ENCODE measurements at regions not wholly inside any gene's neighbourhood (a gene's known extent, or its start where the extent isn't known, plus 50 kb on each side); places are given as distances from the start of the nearest gene placed in this dataset.

DNA sequence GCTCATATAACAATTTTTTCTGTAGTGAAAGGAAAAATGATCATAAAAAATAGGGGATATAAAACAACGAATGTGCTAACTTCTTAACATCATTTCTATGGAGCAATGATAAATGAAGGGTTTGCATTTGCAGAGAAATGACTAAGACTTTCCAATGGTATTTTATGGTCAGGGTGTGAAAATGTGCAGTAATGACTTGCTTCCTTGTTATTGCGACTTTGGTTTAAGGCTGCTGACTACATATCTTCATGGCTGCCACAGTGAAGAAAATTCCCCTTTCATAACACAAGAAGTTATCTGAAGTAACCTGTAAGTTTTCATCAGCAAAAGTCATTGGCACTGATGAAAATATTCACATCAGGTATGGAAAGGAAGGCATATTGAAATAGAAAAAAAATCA lies 166.1 kb upstream of the NRG3 start:
- TF ChIP-seq EZH2 (IDR thresholded peaks at IDR 0.05) = no peak
- no peak for TF ChIP-seq POLR2AphosphoS5 (IDR thresholded peaks at IDR 0.05; ENCODE audit: borderline replicate concordance, low read depth, low read length)
